ENCODE measurements at regions not wholly inside any gene's neighbourhood (a gene's known extent, or its start where the extent isn't known, plus 50 kb on each side); places are given as distances from the start of the nearest gene placed in this dataset.

- Histone ChIP-seq H3K9ac (ENCODE audit: low read length) (no peak overlapping the region), H3K9me3 (ENCODE audit: insufficient read depth, low read length) (no peaks in the 10 kb centered on the region), H3K27ac (ENCODE audit: low read length) (no peak overlapping the region), H3K79me2 (ENCODE audit: low read length) (no peaks in the 10 kb centered on the region), H3K4me3 (ENCODE audit: low read length) (no peak overlapping the region), H3K4me1 (ENCODE audit: low read length) (no peaks in the 10 kb centered on the region), H4K20me1 (ENCODE audit: insufficient read depth, low read length) (no peaks in the 10 kb centered on the region), H2AFZ (ENCODE audit: low read depth, low read length) (0 out of 2 replicates have a peak overlapping the region, but pooled peaks have one; percentile 2), H3K4me2 (ENCODE audit: low read length) (no peak overlapping the region), H3K36me3 (replicated peaks; ENCODE audit: low read depth, low read length) (no peaks in the 10 kb centered on the region), H3K27me3 (ENCODE audit: low read depth, low read length) (no peaks in the 10 kb centered on the region)
- no peak for TF ChIP-seq EZH2phosphoT487 (IDR thresholded peaks at IDR 0.05; ENCODE audit: low read depth)
- peak; percentile 89 for TF ChIP-seq CTCF (IDR thresholded peaks at IDR 0.05; ENCODE audit: low read depth, low read length)
These were observed 60.0 kb upstream of the BANK1 start for GRCh38 chr4:101730291-101731117.

GRCh38 chr4:101727238-101727637, 63.3 kb upstream of the BANK1 start:
- H3K27me3 ChIP-seq (ENCODE audit: low read depth, low read length): no peaks in the 10 kb centered on the region
- H3K79me2 ChIP-seq (ENCODE audit: low read length): no peaks in the 10 kb centered on the region
- H3K9me3 ChIP-seq (ENCODE audit: insufficient read depth, low read length): no peaks in the 10 kb centered on the region
- no peak for TF ChIP-seq EZH2phosphoT487 (IDR thresholded peaks at IDR 0.05; ENCODE audit: low read depth)
- TF ChIP-seq CTCF (IDR thresholded peaks at IDR 0.05; ENCODE audit: low read depth, low read length): no peak
- no peak overlapping the region for H2AFZ ChIP-seq (ENCODE audit: low read depth, low read length)
- no peak overlapping the region for H3K9ac ChIP-seq (ENCODE audit: low read length)
- no peak overlapping the region for H3K27ac ChIP-seq (ENCODE audit: low read length)
- no peaks in the 10 kb centered on the region for H4K20me1 ChIP-seq (ENCODE audit: insufficient read depth, low read length)
- H3K36me3 ChIP-seq (replicated peaks; ENCODE audit: low read depth, low read length): no peaks in the 10 kb centered on the region
- H3K4me3 ChIP-seq (ENCODE audit: low read length): no peak overlapping the region
- no peaks in the 10 kb centered on the region for H3K4me1 ChIP-seq (ENCODE audit: low read length)
- H3K4me2 ChIP-seq (ENCODE audit: low read length): no peak overlapping the region

- peak overlapping the region; percentile 11; the same call in 1 of the 2 replicates for H3K4me3 ChIP-seq (ENCODE audit: low read length)
- H3K27ac ChIP-seq (ENCODE audit: low read length): no peak overlapping the region
- peak overlapping the region; percentile 67 for H2AFZ ChIP-seq (ENCODE audit: low read depth, low read length)
- no peaks in the 10 kb centered on the region for H3K27me3 ChIP-seq (ENCODE audit: low read depth, low read length)
- no peaks in the 10 kb centered on the region for H4K20me1 ChIP-seq (ENCODE audit: insufficient read depth, low read length)
- H3K4me2 ChIP-seq (ENCODE audit: low read length): peak overlapping the region; percentile 53
- no peak overlapping the region for H3K9ac ChIP-seq (ENCODE audit: low read length)
- no peaks in the 10 kb centered on the region for H3K9me3 ChIP-seq (ENCODE audit: insufficient read depth, low read length)
- H3K79me2 ChIP-seq (ENCODE audit: low read length): no peaks in the 10 kb centered on the region
- no peaks in the 10 kb centered on the region for H3K36me3 ChIP-seq (replicated peaks; ENCODE audit: low read depth, low read length)
- no peaks in the 10 kb centered on the region for H3K4me1 ChIP-seq (ENCODE audit: low read length)
- no peak for TF ChIP-seq CTCF (IDR thresholded peaks at IDR 0.05; ENCODE audit: low read depth, low read length)
These were observed 66.4 kb upstream of the BANK1 start for GRCh38 chr4:101724093-101724492.

GRCh38 chr4:101718810-101719209, 71.7 kb upstream of the BANK1 start:
- Histone ChIP-seq H3K27me3 (ENCODE audit: low read depth, low read length) (no peaks in the 10 kb centered on the region), H3K4me2 (ENCODE audit: low read length) (no peak overlapping the region), H3K9me3 (ENCODE audit: insufficient read depth, low read length) (peaks cover 15% of the 10 kb centered on the region; the same call in 1 of the 2 replicates), H3K9ac (ENCODE audit: low read length) (no peak overlapping the region), H3K36me3 (replicated peaks; ENCODE audit: low read depth, low read length) (no peaks in the 10 kb centered on the region), H3K4me1 (ENCODE audit: low read length) (no peaks in the 10 kb centered on the region), H3K79me2 (ENCODE audit: low read length) (no peaks in the 10 kb centered on the region), H4K20me1 (ENCODE audit: insufficient read depth, low read length) (no peaks in the 10 kb centered on the region), H2AFZ (ENCODE audit: low read depth, low read length) (no peak overlapping the region), H3K4me3 (ENCODE audit: low read length) (no peak overlapping the region), H3K27ac (ENCODE audit: low read length) (no peak overlapping the region)
- TF ChIP-seq CTCF (IDR thresholded peaks at IDR 0.05; ENCODE audit: low read depth, low read length) (no peak), EZH2phosphoT487 (IDR thresholded peaks at IDR 0.05; ENCODE audit: low read depth) (no peak)

All from OCI-LY3 (cell line).